ENCODE measurements at regions not wholly inside any gene's neighbourhood (a gene's known extent, or its start where the extent isn't known, plus 50 kb on each side); places are given as distances from the start of the nearest gene placed in this dataset.

- Histone ChIP-seq H3K9ac (replicated peaks in 1 of 4; ENCODE audit: extremely low read depth in 1 of 4, low read depth in 3 of 4, low read length in 3 of 4) (no peak overlapping the region), H3K4me1 (replicated peaks in 1 of 4; ENCODE audit: control insufficient read depth in 3 of 4, insufficient read depth in 4 of 4, low read length in 3 of 4) (no peaks in the 10 kb centered on the region), H3K56ac (replicated peaks; ENCODE audit: insufficient read length, low read depth, low read length) (no peak overlapping the region), H3K36me3 (ENCODE audit: control insufficient read depth in 2 of 4, insufficient read depth in 4 of 4, low read length in 3 of 4) (no peaks in the 10 kb centered on the region), H3K27ac (ENCODE audit: low read depth, low read length) (no peak overlapping the region), H3K4me2 (ENCODE audit: insufficient read depth in 1 of 2, low read depth in 2 of 2, low read length in 2 of 2) (no peak overlapping the region), H2BK5ac (ENCODE audit: low read depth, low read length) (no peak overlapping the region), H3K14ac (ENCODE audit: insufficient read length) (no peak overlapping the region), H4K5ac (ENCODE audit: insufficient read length, low read depth, low read length) (no peak overlapping the region), H2BK15ac (ENCODE audit: low read length) (no peak overlapping the region), H3K4ac (replicated peaks; ENCODE audit: insufficient read length, low read depth, low read length) (no peak overlapping the region), H4K20me1 (replicated peaks in 1 of 2; ENCODE audit: control insufficient read depth in 1 of 2, insufficient read depth in 2 of 2, low read length in 2 of 2) (no peaks in the 10 kb centered on the region), H3K4me3 (ENCODE audit: extremely low read depth in 1 of 4, insufficient read depth in 2 of 4, low read depth in 3 of 4, low read length in 4 of 4) (no peak overlapping the region), H3K9me3 (ENCODE audit: insufficient read depth in 2 of 2, low read depth in 1 of 2, low read length in 1 of 2) (peaks cover 12 to 13% of the 10 kb centered on the region in 2 experiments; a peak in 3 of 4 replicates), H3K27me3 (replicated peaks in 1 of 4; ENCODE audit: control insufficient read depth in 3 of 4, extremely low read depth in 1 of 4, insufficient read depth in 3 of 4, low read length in 3 of 4) (no peaks in the 10 kb centered on the region), H2BK20ac (ENCODE audit: low read length) (no peak overlapping the region), H3K18ac (ENCODE audit: extremely low read depth, low read length) (no peak overlapping the region), H4K91ac (replicated peaks; ENCODE audit: insufficient read length, low read length) (no peak overlapping the region), H3K23me2 (ENCODE audit: low read depth, low read length) (no peaks in the 10 kb centered on the region), H2BK120ac (replicated peaks; ENCODE audit: low read depth, low read length) (no peak overlapping the region), H3K79me2 (ENCODE audit: control insufficient read depth in 1 of 2, insufficient read depth in 2 of 2, low read length in 2 of 2) (no peaks in the 10 kb centered on the region), H3K79me1 (ENCODE audit: low read depth, low read length) (no peaks in the 10 kb centered on the region), H2AK5ac (ENCODE audit: low read depth, low read length) (no peak overlapping the region), H3K23ac (ENCODE audit: insufficient read length) (no peak overlapping the region), H2BK12ac (ENCODE audit: low read depth, low read length) (no peak overlapping the region), H2AFZ (ENCODE audit: low read length) (no peak overlapping the region), H4K8ac (ENCODE audit: extremely low read depth, insufficient read depth, low read length) (no peak overlapping the region)
- TF ChIP-seq GABPA (IDR thresholded peaks at IDR 0.05; ENCODE audit: borderline replicate concordance, insufficient read depth, low read length) (no peak), ASH2L (IDR thresholded peaks at IDR 0.05; ENCODE audit: low read length) (no peak), CTCF (IDR thresholded peaks at IDR 0.05; ENCODE audit: control extremely low read depth in 1 of 3, insufficient read depth in 1 of 3, low read depth in 1 of 3, low read length in 3 of 3) (no peak), SUZ12 (IDR thresholded peaks at IDR 0.05; ENCODE audit: low read length) (no peak), PHF8 (conservative IDR thresholded peaks at IDR 0.05; ENCODE audit: low read depth, low read length) (no peak), SP2 (IDR thresholded peaks at IDR 0.05; ENCODE audit: low read length) (no peak), CHD1 (IDR thresholded peaks at IDR 0.05; ENCODE audit: low read depth, low read length) (no peak), RBBP5 (IDR thresholded peaks at IDR 0.05; ENCODE audit: borderline replicate concordance, low read depth, low read length) (no peak), CBX8 (IDR thresholded peaks at IDR 0.05; ENCODE audit: borderline replicate concordance, low read depth, low read length) (no peak), POU5F1 (IDR thresholded peaks at IDR 0.05; ENCODE audit: low read depth, low read length) (no peak)
- DNase-seq (ENCODE audit: low read depth in 1 of 2, low spot score in 2 of 2) (no peak), FAIRE-seq (no peak)
- ChIA-PET POLR2A (ENCODE audit: partially characterized antibody) (no interaction called here), CTCF (ENCODE audit: partially characterized antibody) (interaction anchor here (0.8 to 1.2 kb wide), 2 partner anchors 13 to 153 kb away, joined by 3 read pairs; no protein-coding TSS in a partner anchor)
These were observed 339.3 kb downstream of the ABCC12 start for GRCh38 chr16:47816511-47816910.
